ENCODE measurements at regions not wholly inside any gene's neighbourhood (a gene's known extent, or its start where the extent isn't known, plus 50 kb on each side); places are given as distances from the start of the nearest gene placed in this dataset.

DNA sequence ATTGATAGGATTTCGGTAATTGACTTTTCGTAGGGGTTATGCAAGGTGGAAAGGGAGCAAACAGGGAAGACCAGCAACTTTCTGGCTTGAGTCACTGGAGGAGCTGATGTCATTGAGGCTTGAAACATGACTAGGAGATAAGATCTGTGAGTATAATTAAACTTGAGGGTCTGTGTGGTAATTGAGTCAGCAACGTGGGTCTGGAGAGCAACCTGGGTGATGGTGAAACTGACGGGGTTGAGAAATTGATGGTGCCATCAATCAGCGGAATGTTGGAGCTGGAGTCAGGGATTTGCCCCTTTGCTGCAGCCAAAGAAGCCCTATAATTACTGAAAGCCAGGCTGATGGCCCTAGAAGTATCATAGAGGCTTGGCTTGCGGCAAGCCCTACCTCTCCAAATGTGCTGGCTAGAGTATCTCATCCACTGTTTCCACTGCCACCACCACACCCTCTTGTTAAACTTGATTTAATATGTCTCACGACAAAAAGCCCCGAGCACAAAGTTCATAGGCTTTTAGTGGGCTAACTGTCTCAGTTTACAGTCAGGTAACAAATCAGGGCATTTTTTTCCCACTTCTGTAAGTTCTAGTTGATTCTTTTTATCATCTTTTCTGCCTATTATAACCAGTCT, 186.9 kb upstream of the ELAC2 start:
- no peak overlapping the region for H3K27ac Mint-ChIP-seq
- H3K36me3 Mint-ChIP-seq (ENCODE audit: low read depth), result no peaks in the 10 kb centered on the region
- no peaks in the 10 kb centered on the region for H3K4me1 Mint-ChIP-seq (ENCODE audit: low read depth)
- no peaks in the 10 kb centered on the region for H3K27me3 Mint-ChIP-seq (ENCODE audit: low read depth)
- H3K9me3 Mint-ChIP-seq, result no peaks in the 10 kb centered on the region
- H3K4me3 Mint-ChIP-seq (ENCODE audit: low read depth), result no peak overlapping the region
- no peak for DNase-seq (ENCODE audit: low spot score)
- intact Hi-C loops (cut with micrococcal nuclease), result no loop called here

GRCh38 chr17:13202835-13203234, 185.0 kb upstream of the ELAC2 start:
- intact Hi-C loops (cut with micrococcal nuclease), result no loop called here
- Mint-ChIP-seq H3K36me3 (ENCODE audit: low read depth) (no peaks in the 10 kb centered on the region), H3K4me1 (ENCODE audit: low read depth) (no peaks in the 10 kb centered on the region), H3K4me3 (ENCODE audit: low read depth) (no peak overlapping the region), H3K27me3 (ENCODE audit: low read depth) (no peaks in the 10 kb centered on the region), H3K27ac (no peak overlapping the region), H3K9me3 (no peaks in the 10 kb centered on the region)
- DNase-seq (ENCODE audit: low spot score), result no peak

DNA sequence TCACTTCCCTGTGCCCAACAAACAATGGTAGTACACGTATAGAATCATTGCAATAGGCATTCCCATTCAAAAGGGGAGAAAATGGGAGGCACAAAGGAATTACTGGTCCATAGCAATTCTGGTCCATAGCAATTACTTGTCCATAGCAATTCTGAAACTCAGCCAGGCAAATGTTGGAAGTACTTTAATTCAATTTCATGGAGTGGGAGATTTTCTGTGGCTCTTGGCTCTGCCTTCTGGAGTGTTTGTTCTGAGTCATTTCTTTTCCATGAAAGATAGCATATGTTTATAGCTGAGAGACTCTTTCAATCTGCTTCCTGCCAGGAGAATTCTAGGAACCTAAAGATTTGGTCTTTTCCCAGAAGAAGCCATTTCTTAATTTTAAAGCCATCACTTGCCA, 182.8 kb upstream of the ELAC2 start:
- no peak overlapping the region for H3K4me3 Mint-ChIP-seq (ENCODE audit: low read depth)
- H3K27me3 Mint-ChIP-seq (ENCODE audit: low read depth), result no peaks in the 10 kb centered on the region
- intact Hi-C loops (cut with micrococcal nuclease), result no loop called here
- no peak for DNase-seq (ENCODE audit: low spot score)
- H3K4me1 Mint-ChIP-seq (ENCODE audit: low read depth), result no peaks in the 10 kb centered on the region
- no peaks in the 10 kb centered on the region for H3K36me3 Mint-ChIP-seq (ENCODE audit: low read depth)
- H3K27ac Mint-ChIP-seq, result no peak overlapping the region
- no peaks in the 10 kb centered on the region for H3K9me3 Mint-ChIP-seq

- DNase-seq (ENCODE audit: low spot score), result no peak
- no peaks in the 10 kb centered on the region for H3K4me1 Mint-ChIP-seq (ENCODE audit: low read depth)
- H3K27ac Mint-ChIP-seq, result no peak overlapping the region
- no peak overlapping the region for H3K4me3 Mint-ChIP-seq (ENCODE audit: low read depth)
- H3K36me3 Mint-ChIP-seq (ENCODE audit: low read depth), result no peaks in the 10 kb centered on the region
- H3K27me3 Mint-ChIP-seq (ENCODE audit: low read depth), result no peaks in the 10 kb centered on the region
- intact Hi-C loops (cut with micrococcal nuclease), result no loop called here
- H3K9me3 Mint-ChIP-seq, result no peaks in the 10 kb centered on the region
Measured at GRCh38 chr17:13199425-13199824, 181.6 kb upstream of the ELAC2 start.

- no peaks in the 10 kb centered on the region for H3K4me1 Mint-ChIP-seq (ENCODE audit: low read depth)
- no peaks in the 10 kb centered on the region for H3K27me3 Mint-ChIP-seq (ENCODE audit: low read depth)
- no peaks in the 10 kb centered on the region for H3K36me3 Mint-ChIP-seq (ENCODE audit: low read depth)
- intact Hi-C loops (cut with micrococcal nuclease), result no loop called here
- no peak overlapping the region for H3K4me3 Mint-ChIP-seq (ENCODE audit: low read depth)
- no peak for DNase-seq (ENCODE audit: low spot score)
- no peaks in the 10 kb centered on the region for H3K9me3 Mint-ChIP-seq
- H3K27ac Mint-ChIP-seq, result no peak overlapping the region
Measured at GRCh38 chr17:13197586-13197985, 179.8 kb upstream of the ELAC2 start.

- no peaks in the 10 kb centered on the region for H3K9me3 Mint-ChIP-seq
- H3K27me3 Mint-ChIP-seq (ENCODE audit: low read depth), result no peaks in the 10 kb centered on the region
- DNase-seq (ENCODE audit: low spot score), result no peak
- H3K4me3 Mint-ChIP-seq (ENCODE audit: low read depth), result no peak overlapping the region
- no peak overlapping the region for H3K27ac Mint-ChIP-seq
- no peaks in the 10 kb centered on the region for H3K4me1 Mint-ChIP-seq (ENCODE audit: low read depth)
- no peaks in the 10 kb centered on the region for H3K36me3 Mint-ChIP-seq (ENCODE audit: low read depth)
- intact Hi-C loops (cut with micrococcal nuclease), result no loop called here
Measured at GRCh38 chr17:13194887-13195286, 177.1 kb upstream of the ELAC2 start.

- no peaks in the 10 kb centered on the region for H3K4me1 Mint-ChIP-seq (ENCODE audit: low read depth)
- H3K9me3 Mint-ChIP-seq, result peaks cover 4% of the 10 kb centered on the region
- no peak overlapping the region for H3K4me3 Mint-ChIP-seq (ENCODE audit: low read depth)
- H3K27ac Mint-ChIP-seq, result no peak overlapping the region
- no peaks in the 10 kb centered on the region for H3K36me3 Mint-ChIP-seq (ENCODE audit: low read depth)
- intact Hi-C loops (cut with micrococcal nuclease), result no loop called here
- H3K27me3 Mint-ChIP-seq (ENCODE audit: low read depth), result no peaks in the 10 kb centered on the region
- DNase-seq (ENCODE audit: low spot score), result no peak
Measured at GRCh38 chr17:13182854-13183253, 165.0 kb upstream of the ELAC2 start.

GRCh38 chr17:13182450-13182849, 164.6 kb upstream of the ELAC2 start:
- intact Hi-C loops (cut with micrococcal nuclease), result no loop called here
- Mint-ChIP-seq H3K27ac (no peak overlapping the region), H3K36me3 (ENCODE audit: low read depth) (no peaks in the 10 kb centered on the region), H3K9me3 (peaks cover 4% of the 10 kb centered on the region), H3K27me3 (ENCODE audit: low read depth) (no peaks in the 10 kb centered on the region), H3K4me3 (ENCODE audit: low read depth) (no peak overlapping the region), H3K4me1 (ENCODE audit: low read depth) (no peaks in the 10 kb centered on the region)
- no peak for DNase-seq (ENCODE audit: low spot score)

DNA sequence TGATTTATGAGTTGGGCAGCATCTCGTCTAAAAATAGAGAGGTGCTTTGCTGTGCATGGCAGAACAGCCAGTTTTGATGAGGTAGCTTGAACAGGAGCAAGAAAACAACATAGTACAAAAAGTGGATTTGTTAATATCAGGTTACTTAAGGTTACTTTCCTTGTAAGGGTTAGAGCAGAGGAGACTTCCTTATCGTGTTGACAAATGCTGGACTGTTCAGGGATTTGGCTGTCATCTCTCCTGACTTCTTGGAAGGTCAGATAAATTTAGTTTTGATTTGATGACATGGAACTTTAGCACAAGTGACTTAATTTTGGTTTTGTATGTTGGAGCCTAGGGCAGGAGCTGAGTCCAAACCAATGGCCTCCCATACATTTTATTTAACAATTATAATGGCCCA, 163.9 kb upstream of the ELAC2 start:
- no peaks in the 10 kb centered on the region for H3K27me3 Mint-ChIP-seq (ENCODE audit: low read depth)
- H3K9me3 Mint-ChIP-seq, result peaks cover 4% of the 10 kb centered on the region
- no peaks in the 10 kb centered on the region for H3K36me3 Mint-ChIP-seq (ENCODE audit: low read depth)
- DNase-seq (ENCODE audit: low spot score), result no peak
- H3K27ac Mint-ChIP-seq, result no peak overlapping the region
- intact Hi-C loops (cut with micrococcal nuclease), result no loop called here
- no peaks in the 10 kb centered on the region for H3K4me1 Mint-ChIP-seq (ENCODE audit: low read depth)
- no peak overlapping the region for H3K4me3 Mint-ChIP-seq (ENCODE audit: low read depth)

GRCh38 chr17:13176436-13176835, 158.6 kb upstream of the ELAC2 start:
- no peak for DNase-seq (ENCODE audit: low spot score)
- no peaks in the 10 kb centered on the region for H3K27me3 Mint-ChIP-seq (ENCODE audit: low read depth)
- no peak overlapping the region for H3K4me3 Mint-ChIP-seq (ENCODE audit: low read depth)
- no peaks in the 10 kb centered on the region for H3K4me1 Mint-ChIP-seq (ENCODE audit: low read depth)
- no peaks in the 10 kb centered on the region for H3K36me3 Mint-ChIP-seq (ENCODE audit: low read depth)
- H3K9me3 Mint-ChIP-seq, result peaks cover 18% of the 10 kb centered on the region
- intact Hi-C loops (cut with micrococcal nuclease), result no loop called here
- no peak overlapping the region for H3K27ac Mint-ChIP-seq

DNA sequence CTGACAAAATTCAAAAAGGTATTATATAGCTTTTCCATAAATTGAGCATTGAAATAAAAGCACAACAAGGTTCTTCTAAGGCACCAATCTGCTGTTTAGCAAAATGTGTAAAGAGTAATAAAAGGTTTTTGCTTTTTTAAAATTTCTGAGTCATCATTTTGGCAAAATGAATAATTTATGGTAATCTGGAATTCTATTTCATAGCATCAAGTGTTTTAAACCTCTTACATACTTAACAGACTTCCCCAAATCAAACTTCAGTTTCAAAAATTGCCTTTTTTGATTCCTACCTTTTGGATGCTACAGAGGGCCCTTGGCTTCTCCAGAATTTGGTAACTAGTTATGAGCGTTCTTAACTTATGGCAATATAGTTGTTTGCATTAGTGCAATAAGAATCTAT, 154.0 kb upstream of the ELAC2 start:
- Mint-ChIP-seq H3K27ac (no peak overlapping the region), H3K36me3 (ENCODE audit: low read depth) (no peaks in the 10 kb centered on the region), H3K27me3 (ENCODE audit: low read depth) (no peaks in the 10 kb centered on the region), H3K4me1 (ENCODE audit: low read depth) (no peaks in the 10 kb centered on the region), H3K4me3 (ENCODE audit: low read depth) (no peak overlapping the region), H3K9me3 (peaks cover 24% of the 10 kb centered on the region)
- no peak for DNase-seq (ENCODE audit: low spot score)
- intact Hi-C loops (cut with micrococcal nuclease), result no loop called here

GRCh38 chr17:13162361-13162760, 144.5 kb upstream of the ELAC2 start:
- no peak for DNase-seq (ENCODE audit: low spot score)
- intact Hi-C loops (cut with micrococcal nuclease), result no loop called here
- Mint-ChIP-seq H3K4me3 (ENCODE audit: low read depth) (no peak overlapping the region), H3K9me3 (no peaks in the 10 kb centered on the region), H3K27me3 (ENCODE audit: low read depth) (no peaks in the 10 kb centered on the region), H3K27ac (no peak overlapping the region), H3K36me3 (ENCODE audit: low read depth) (no peaks in the 10 kb centered on the region), H3K4me1 (ENCODE audit: low read depth) (no peaks in the 10 kb centered on the region)

DNA sequence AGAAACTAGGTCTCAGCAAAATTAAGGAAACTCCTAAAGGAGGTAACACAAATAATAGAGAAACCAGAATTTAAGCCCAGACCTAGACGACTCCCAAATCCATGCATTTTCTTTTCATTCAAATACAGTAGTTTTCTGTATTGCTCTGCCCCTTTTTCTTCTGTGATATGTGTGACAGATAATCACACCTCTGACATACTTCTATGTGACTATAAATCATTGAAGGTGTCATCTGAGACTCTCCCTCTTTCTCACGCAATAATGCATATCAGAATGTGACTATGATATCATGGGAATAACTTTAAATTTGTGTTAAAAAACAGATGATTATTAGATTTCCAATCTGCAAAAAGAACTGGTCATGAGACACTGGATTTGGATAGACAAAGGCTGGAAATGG, 143.0 kb upstream of the ELAC2 start:
- H3K4me3 Mint-ChIP-seq (ENCODE audit: low read depth), result no peak overlapping the region
- H3K27me3 Mint-ChIP-seq (ENCODE audit: low read depth), result no peaks in the 10 kb centered on the region
- no peak overlapping the region for H3K27ac Mint-ChIP-seq
- no peak for DNase-seq (ENCODE audit: low spot score)
- H3K9me3 Mint-ChIP-seq, result no peaks in the 10 kb centered on the region
- no peaks in the 10 kb centered on the region for H3K36me3 Mint-ChIP-seq (ENCODE audit: low read depth)
- H3K4me1 Mint-ChIP-seq (ENCODE audit: low read depth), result no peaks in the 10 kb centered on the region
- intact Hi-C loops (cut with micrococcal nuclease), result no loop called here

DNA sequence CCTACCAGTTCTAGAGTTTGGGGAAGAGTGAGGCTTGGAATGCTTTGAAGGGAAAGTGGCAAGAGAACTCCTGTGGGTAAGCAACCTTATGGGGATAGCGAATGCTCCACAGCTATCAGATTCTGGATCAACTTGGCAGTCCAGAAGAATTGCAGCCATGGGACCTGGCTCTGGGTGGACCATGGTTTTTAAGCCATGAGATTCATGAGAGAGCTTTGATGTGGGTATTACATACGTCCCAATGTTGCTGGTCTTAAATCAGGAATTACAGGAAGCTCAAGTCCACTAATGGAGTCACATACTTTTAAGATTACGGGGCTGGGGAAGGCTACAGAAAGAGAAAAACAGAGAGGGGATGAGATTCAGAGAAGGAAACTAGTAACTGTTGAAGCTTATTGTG, 142.5 kb upstream of the ELAC2 start:
- intact Hi-C loops (cut with micrococcal nuclease), result no loop called here

More for the DNA sequence above, 142.5 kb upstream of the ELAC2 start:
- Mint-ChIP-seq H3K4me3 (ENCODE audit: low read depth) (no peak overlapping the region), H3K27ac (no peak overlapping the region), H3K27me3 (ENCODE audit: low read depth) (no peaks in the 10 kb centered on the region), H3K9me3 (no peaks in the 10 kb centered on the region), H3K36me3 (ENCODE audit: low read depth) (no peaks in the 10 kb centered on the region), H3K4me1 (ENCODE audit: low read depth) (no peaks in the 10 kb centered on the region)
- no peak for DNase-seq (ENCODE audit: low spot score)

All from activated T-helper 2 cell treated with anti-CD3 and anti-CD28 coated beads, Interferon-gamma antibody, Interleukin-2, Interleukin-4, amounts not matched to agents 10 μg/mL and 5 μg/mL and 100 μg/mL, durations not matched to agents 14 hours and 24 hours and 36 hours (primary cell).